Hepatocyte (in vitro differentiated cells): ENCODE measurements at regions not wholly inside any gene's neighbourhood (a gene's known extent, or its start where the extent isn't known, plus 50 kb on each side); places are given as distances from the start of the nearest gene placed in this dataset.

Experiments used
- EZH2 ChIP-seq: fragments of 200-600 bp; sonication (generic); IDR thresholded peaks from 2 replicates; pipeline ENCODE4 v1.6.1; 2016; ENCODE audit warnings: antibody characterized with exemption, mild to moderate bottlenecking, borderline replicate concordance
- EZH2phosphoT487 ChIP-seq: fragments of 200-600 bp; sonication (generic); IDR thresholded peaks from one replicate; pipeline ENCODE4 v1.6.1; 2018; ENCODE audit warnings: antibody characterized with exemption, mild to moderate bottlenecking, low read depth, moderate library complexity; ENCODE audit not compliant: unreplicated experiment, severe bottlenecking
- TF ChIP-seq, protein P1 (sequence below): fragments of 200-600 bp; sonication (generic); IDR thresholded peaks from 2 replicates; pipeline ENCODE4 v1.5.1; 2016; ENCODE audit warnings: antibody characterized with exemption, mild to moderate bottlenecking; ENCODE audit not compliant: poor library complexity

DNA sequence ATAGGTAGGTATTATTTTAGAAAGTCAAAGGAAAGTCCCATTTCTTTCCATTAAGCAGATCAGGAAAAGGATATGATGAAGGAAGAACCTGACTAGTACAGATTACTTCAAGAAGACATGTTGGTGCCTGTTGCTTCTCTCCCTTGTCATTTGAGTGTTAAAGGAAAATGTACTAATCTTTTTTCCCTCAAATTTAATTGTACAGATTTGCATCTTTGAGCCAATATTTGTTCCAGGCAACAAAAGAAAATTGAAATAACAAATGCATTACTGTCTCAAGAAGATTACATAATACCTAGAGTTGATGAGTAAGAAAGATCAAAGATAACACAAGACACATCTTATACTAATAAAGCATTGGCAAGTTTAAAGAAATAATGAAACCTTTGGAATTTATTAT lies 566.9 kb upstream of the ZP4 start:
- no peak for TF ChIP-seq EZH2
- TF ChIP-seq EZH2phosphoT487, result no peak
- TF ChIP-seq, protein P1, sequence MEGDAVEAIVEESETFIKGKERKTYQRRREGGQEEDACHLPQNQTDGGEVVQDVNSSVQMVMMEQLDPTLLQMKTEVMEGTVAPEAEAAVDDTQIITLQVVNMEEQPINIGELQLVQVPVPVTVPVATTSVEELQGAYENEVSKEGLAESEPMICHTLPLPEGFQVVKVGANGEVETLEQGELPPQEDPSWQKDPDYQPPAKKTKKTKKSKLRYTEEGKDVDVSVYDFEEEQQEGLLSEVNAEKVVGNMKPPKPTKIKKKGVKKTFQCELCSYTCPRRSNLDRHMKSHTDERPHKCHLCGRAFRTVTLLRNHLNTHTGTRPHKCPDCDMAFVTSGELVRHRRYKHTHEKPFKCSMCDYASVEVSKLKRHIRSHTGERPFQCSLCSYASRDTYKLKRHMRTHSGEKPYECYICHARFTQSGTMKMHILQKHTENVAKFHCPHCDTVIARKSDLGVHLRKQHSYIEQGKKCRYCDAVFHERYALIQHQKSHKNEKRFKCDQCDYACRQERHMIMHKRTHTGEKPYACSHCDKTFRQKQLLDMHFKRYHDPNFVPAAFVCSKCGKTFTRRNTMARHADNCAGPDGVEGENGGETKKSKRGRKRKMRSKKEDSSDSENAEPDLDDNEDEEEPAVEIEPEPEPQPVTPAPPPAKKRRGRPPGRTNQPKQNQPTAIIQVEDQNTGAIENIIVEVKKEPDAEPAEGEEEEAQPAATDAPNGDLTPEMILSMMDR, result no peak
